Upper lobe of left lung (tissue), 6 donors: ENCODE measurements at regions not wholly inside any gene's neighbourhood (a gene's known extent, or its start where the extent isn't known, plus 50 kb on each side); places are given as distances from the start of the nearest gene placed in this dataset.
A peak's percentile ranks its signal among the peaks of the same experiment; 100 is the strongest.

Source experiments
- ATAC-seq, 2 donors: fragments of 200-7000 bp; cut with Tn5 transposase; one replicate each; pipeline ENCODE4 v1.9.1; 2022; ENCODE audit warnings: mild to moderate bottlenecking in 2 of 2, moderate library complexity in 2 of 2; ENCODE audit not compliant: low FRiP score in 2 of 2
- DNase-seq, 2 donors: peaks; one replicate each; pipeline ENCODE4 v3.0.0-alpha.2; 2019 to 2020
- H3K27ac ChIP-seq, 4 donors: fragments of 200-600 bp; sonication (generic); one replicate each; pipeline ENCODE4 v1.5.1; 2016 to 2019
- H3K27me3 ChIP-seq, 4 donors: fragments of 200-600 bp; sonication (generic); one replicate each; pipeline ENCODE4 v1.5.1; 2017 to 2019
- H3K36me3 ChIP-seq, 4 donors: fragments of 200-600 bp; sonication (generic); one replicate each; pipeline ENCODE4 v1.5.1; 2016 to 2019
- H3K4me1 ChIP-seq, 4 donors: fragments of 200-600 bp; sonication (generic); one replicate each; pipeline ENCODE4 v1.5.1; 2018 to 2019
- H3K4me3 ChIP-seq, 4 donors: fragments of 200-600 bp; sonication (generic); one replicate each; pipeline ENCODE4 v1.5.1; 2017 to 2019; ENCODE audit warnings: mild to moderate bottlenecking in 2 of 4, moderate library complexity in 1 of 4
- H3K9me3 ChIP-seq, 4 donors: fragments of 200-600 bp; sonication (generic); one replicate each; pipeline ENCODE4 v1.5.1; 2018 to 2019
- CTCF ChIP-seq, 6 experiments: fragments of 450-650 bp in 4 of 6; fragments of 200-600 bp in 2 of 6; sonication (generic) in 2 of 6; IDR thresholded peaks; one replicate each; pipeline ENCODE4 v1.5.1; 2016 to 2019; ENCODE audit warnings: antibody characterized with exemption in 6 of 6
- EP300 ChIP-seq, 4 donors: sonication (generic); formaldehyde crosslinking; IDR thresholded peaks; one replicate each; pipeline ENCODE4 v1.5.1; 2017; ENCODE audit warnings: antibody characterized with exemption in 4 of 4, control low read depth in 2 of 4
- POLR2A ChIP-seq, 4 donors: fragments of 450-650 bp; IDR thresholded peaks; one replicate each; pipeline ENCODE4 v1.5.1; 2016 to 2017; ENCODE audit warnings: antibody characterized with exemption in 4 of 4, mild to moderate bottlenecking in 2 of 4
- POLR2AphosphoS5 ChIP-seq, 2 donors: sonication (generic); formaldehyde crosslinking; IDR thresholded peaks; one replicate each; pipeline ENCODE4 v1.5.1; 2017; ENCODE audit warnings: antibody characterized with exemption in 2 of 2
- WGBS, 2 donors: methylation state at CpG; one replicate each; pipeline ENCODE4 v1.1.5; 2017 to 2018; 5-methylcytosine and 5-hydroxymethylcytosine counted together
- donor health status: DM: no; HTN: no; CAD: no; lungs with moderate emphysema.
- donor health status: DM: no; HTN: yes; CAD: no; lungs with severe emphysema.

- WGBS, 2 donors, result 80 to 81% methylated on average over 2 of the region's 2 CpGs
- no peak for ATAC-seq
- Histone ChIP-seq H3K27me3 (no peaks in the 10 kb centered on the region), H3K9me3 (no peaks in the 10 kb centered on the region), H3K4me1 (no peaks in the 10 kb centered on the region), H3K36me3 (no peaks in the 10 kb centered on the region), H3K27ac (no peak overlapping the region), H3K4me3 (no peak overlapping the region)
- TF ChIP-seq EP300 (IDR thresholded peaks at IDR 0.05), result no peak
- TF ChIP-seq POLR2AphosphoS5 (IDR thresholded peaks at IDR 0.05), result no peak
- no peak for TF ChIP-seq CTCF (IDR thresholded peaks at IDR 0.05)
- TF ChIP-seq POLR2A (IDR thresholded peaks at IDR 0.05), result no peak
- no peak for DNase-seq
Observed at GRCh38 chr15:69518806-69519205, 66.2 kb downstream of the RPLP1 start.

GRCh38 chr15:69520067-69520466 lies 67.4 kb downstream of the RPLP1 start:
- WGBS, 2 donors, result 35 to 65% methylated on average over 1 of the region's 1 CpG
- TF ChIP-seq EP300 (IDR thresholded peaks at IDR 0.05) (no peak), POLR2A (IDR thresholded peaks at IDR 0.05) (no peak), CTCF (IDR thresholded peaks at IDR 0.05) (no peak), POLR2AphosphoS5 (IDR thresholded peaks at IDR 0.05) (no peak)
- Histone ChIP-seq H3K36me3 (no peaks in the 10 kb centered on the region), H3K4me3 (no peak overlapping the region), H3K27me3 (no peaks in the 10 kb centered on the region), H3K4me1 (no peaks in the 10 kb centered on the region), H3K27ac (no peak overlapping the region), H3K9me3 (no peaks in the 10 kb centered on the region)
- ATAC-seq (no peak), DNase-seq (no peak)

- 93 to 95% methylated on average over 2 of the region's 2 CpGs for WGBS, 2 donors
- H3K27ac ChIP-seq, result no peak overlapping the region
- TF ChIP-seq EP300 (IDR thresholded peaks at IDR 0.05), result no peak
- no peak for TF ChIP-seq POLR2AphosphoS5 (IDR thresholded peaks at IDR 0.05)
- TF ChIP-seq POLR2A (IDR thresholded peaks at IDR 0.05), result no peak
- no peak for TF ChIP-seq CTCF (IDR thresholded peaks at IDR 0.05)
Observed at GRCh38 chr15:69522361-69522760, 69.7 kb downstream of the RPLP1 start.

GRCh38 chr15:69523010-69524001 lies 70.7 kb downstream of the RPLP1 start:
- no peak for TF ChIP-seq POLR2A (IDR thresholded peaks at IDR 0.05)
- peak; percentile 31 to 64 (median 52) for TF ChIP-seq CTCF (IDR thresholded peaks at IDR 0.05)
- no peak for TF ChIP-seq POLR2AphosphoS5 (IDR thresholded peaks at IDR 0.05)
- TF ChIP-seq EP300 (IDR thresholded peaks at IDR 0.05), result no peak
- H3K4me1 ChIP-seq, result no peaks in the 10 kb centered on the region
- DNase-seq (peak in 1 of 2 donors; percentile 78), ATAC-seq (peak in 1 of 2 donors; percentile 77)
- H3K4me3 ChIP-seq, result no peak overlapping the region
- H3K27me3 ChIP-seq, result no peaks in the 10 kb centered on the region
- no peaks in the 10 kb centered on the region for H3K9me3 ChIP-seq
- WGBS, 2 donors, result 81 to 83% methylated on average over 5 of the region's 5 CpGs
- no peaks in the 10 kb centered on the region for H3K36me3 ChIP-seq
- no peak overlapping the region for H3K27ac ChIP-seq

More at GRCh38 chr15:69522361-69522760, 69.7 kb downstream of the RPLP1 start:
- Histone ChIP-seq H3K9me3 (no peaks in the 10 kb centered on the region), H3K27me3 (no peaks in the 10 kb centered on the region), H3K4me3 (no peak overlapping the region), H3K36me3 (no peaks in the 10 kb centered on the region), H3K4me1 (no peaks in the 10 kb centered on the region)
- DNase-seq (no peak), ATAC-seq (no peak)
